ENCODE measurements at regions not wholly inside any gene's neighbourhood (a gene's known extent, or its start where the extent isn't known, plus 50 kb on each side); places are given as distances from the start of the nearest gene placed in this dataset.

GRCh38 chr10:118246332-118247295, 95.5 kb downstream of the FAM204A start:
- DNase-seq: no peak

GRCh38 chr10:118243907-118244306, 98.2 kb downstream of the FAM204A start:
- DNase-seq: no peak

GRCh38 chr10:118241229-118242137, 100.6 kb downstream of the FAM204A start:
- DNase-seq: peak; percentile 58

- no peak for DNase-seq
Observed at GRCh38 chr10:118239236-118239630, 102.9 kb downstream of the FAM204A start.

GRCh38 chr10:118238573-118239235, 103.4 kb downstream of the FAM204A start:
- no peak for DNase-seq

GRCh38 chr10:118237930-118238329, 104.2 kb downstream of the FAM204A start:
- DNase-seq: no peak

GRCh38 chr10:118234683-118235082, 107.4 kb downstream of the FAM204A start:
- no peak for DNase-seq

- DNase-seq: no peak
Observed at GRCh38 chr10:118220346-118220850, 121.7 kb downstream of the FAM204A start.

GRCh38 chr10:118218562-118218961, 123.6 kb downstream of the FAM204A start:
- no peak for DNase-seq

GRCh38 chr10:118216571-118217170, 125.5 kb downstream of the FAM204A start:
- no peak for DNase-seq

- no peak for DNase-seq
Observed at GRCh38 chr10:118216020-118216419, 126.1 kb downstream of the FAM204A start.

- no peak for DNase-seq
Observed at GRCh38 chr10:118214776-118215175, 127.3 kb downstream of the FAM204A start.

- no peak for DNase-seq
Observed at GRCh38 chr10:118213436-118213835, 128.7 kb downstream of the FAM204A start.

GRCh38 chr10:118210276-118210675, 131.8 kb downstream of the FAM204A start:
- DNase-seq: no peak

- no peak for DNase-seq
Observed at GRCh38 chr10:118209215-118209614, 132.9 kb downstream of the FAM204A start.

- DNase-seq: no peak
Observed at GRCh38 chr10:118207470-118208007, 134.6 kb downstream of the FAM204A start.

GRCh38 chr10:118204292-118204943, 137.7 kb downstream of the FAM204A start:
- no peak for DNase-seq

GRCh38 chr10:118203461-118203860, 138.7 kb downstream of the FAM204A start:
- DNase-seq: no peak

- no peak for DNase-seq
Observed at GRCh38 chr10:118195729-118196128, 146.4 kb downstream of the FAM204A start.

GRCh38 chr10:118193642-118194041, 146.9 kb upstream of the RAB11FIP2 start:
- no peak for DNase-seq

GRCh38 chr10:118181021-118181420, 134.3 kb upstream of the RAB11FIP2 start:
- DNase-seq: no peak

Measured in activated CD8-positive, alpha-beta memory T cell treated with anti-CD3 and anti-CD28 coated beads, Interleukin-2, amount 50 U/mL, for 4 hours (primary cell).